Germinal center (tissue), 1 donor: ENCODE measurements at regions not wholly inside any gene's neighbourhood (a gene's known extent, or its start where the extent isn't known, plus 50 kb on each side); places are given as distances from the start of the nearest gene placed in this dataset.

Experiments
- DNase-seq: peaks from one replicate; pipeline ENCODE4 v3.0.0; 2012; ENCODE audit warnings: mixed read lengths, low spot score

DNA sequence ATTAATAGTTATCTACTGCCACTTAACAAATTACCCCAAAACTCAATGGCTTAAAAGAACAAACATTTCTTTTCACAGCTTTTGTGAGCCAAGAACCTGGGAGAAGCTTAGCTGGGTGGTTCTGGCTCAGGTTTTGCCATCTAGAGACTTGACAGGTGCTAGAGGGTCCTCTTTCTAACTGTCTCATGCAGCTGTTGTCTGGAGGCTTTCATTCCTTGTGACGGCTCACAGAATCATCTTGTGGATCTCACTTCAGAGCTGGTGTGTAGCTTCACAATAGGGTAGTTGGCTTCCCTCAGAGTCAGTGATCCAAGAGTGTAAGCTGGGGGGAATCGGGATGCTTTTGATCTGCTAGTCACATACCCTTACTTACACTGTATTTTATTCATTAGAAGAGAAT, 81.2 kb upstream of the APC start:
- no peak for DNase-seq

- no peak for DNase-seq
These were observed 79.9 kb upstream of the APC start for GRCh38 chr5:112657804-112658203.

DNA sequence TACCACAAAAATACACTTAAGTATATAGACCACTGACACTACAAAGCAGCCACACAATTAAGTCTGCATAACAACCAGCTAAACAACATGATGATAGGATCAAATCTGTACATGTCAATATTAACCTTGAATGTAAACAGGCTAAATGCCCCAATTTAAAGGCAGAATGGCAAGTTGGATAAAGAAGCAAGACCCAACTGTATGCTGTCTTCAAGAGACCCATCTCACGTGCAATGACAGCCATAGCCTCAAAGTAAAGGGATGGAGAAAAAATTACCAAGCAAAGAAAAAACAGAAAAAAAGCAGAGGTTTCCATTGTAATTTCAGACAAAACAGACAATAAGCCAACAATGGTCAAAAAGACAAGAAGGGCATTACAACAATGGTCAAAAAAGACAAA, 77.3 kb upstream of the APC start:
- DNase-seq, result no peak

DNA sequence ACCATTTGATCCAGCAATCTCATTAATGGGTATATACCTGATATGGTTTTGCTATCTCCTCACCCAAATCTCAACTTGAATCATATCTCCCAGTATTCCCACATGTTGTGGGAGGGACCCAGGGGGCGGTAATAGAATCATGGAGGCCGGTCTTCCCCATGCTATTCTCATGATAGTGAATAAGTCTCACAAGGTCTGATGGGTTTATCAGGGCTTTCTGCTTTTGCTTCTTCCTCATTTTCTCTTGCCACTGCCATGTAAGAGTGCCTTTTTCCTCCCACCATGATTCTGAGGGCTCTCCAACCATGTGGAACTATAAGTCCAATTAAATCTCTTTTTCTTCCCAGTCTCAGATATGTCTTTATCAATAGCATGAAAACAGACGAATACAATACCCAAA, 74.5 kb upstream of the APC start:
- DNase-seq, result no peak

GRCh38 chr5:112668016-112668415, 69.7 kb upstream of the APC start:
- DNase-seq, result no peak

- DNase-seq, result no peak
These were observed 68.8 kb upstream of the APC start for GRCh38 chr5:112668911-112669310.

DNA sequence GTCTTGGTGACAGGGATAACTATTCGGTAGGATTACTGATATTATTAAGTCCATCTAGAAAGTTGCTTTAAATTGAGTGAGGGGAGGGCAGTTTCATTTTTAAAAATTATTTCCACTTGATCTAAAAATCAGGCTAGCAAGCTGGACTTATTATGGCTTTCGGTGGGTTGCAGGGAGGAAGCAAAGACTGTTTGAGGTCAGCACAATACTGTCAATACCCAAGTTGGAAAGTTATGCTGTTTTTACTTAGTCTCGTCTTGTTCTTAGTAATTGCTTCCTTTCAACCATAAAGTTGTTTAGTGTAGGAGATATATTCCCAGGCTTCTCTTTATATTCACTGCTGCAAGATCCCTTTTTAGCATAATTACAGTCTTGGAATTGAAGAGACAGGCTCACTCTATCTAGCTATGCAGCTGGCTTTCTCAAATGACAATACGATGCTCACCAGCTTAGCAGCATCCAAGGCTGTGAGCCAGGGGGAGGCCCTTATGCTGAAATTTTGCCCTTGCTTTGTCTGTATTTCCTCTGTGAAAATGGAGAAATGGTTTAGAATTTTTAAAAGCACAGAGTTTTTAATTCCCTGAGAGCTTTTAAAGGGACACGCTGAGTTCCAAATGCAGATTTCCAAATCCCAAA, 68.2 kb upstream of the APC start:
- no peak for DNase-seq

DNA sequence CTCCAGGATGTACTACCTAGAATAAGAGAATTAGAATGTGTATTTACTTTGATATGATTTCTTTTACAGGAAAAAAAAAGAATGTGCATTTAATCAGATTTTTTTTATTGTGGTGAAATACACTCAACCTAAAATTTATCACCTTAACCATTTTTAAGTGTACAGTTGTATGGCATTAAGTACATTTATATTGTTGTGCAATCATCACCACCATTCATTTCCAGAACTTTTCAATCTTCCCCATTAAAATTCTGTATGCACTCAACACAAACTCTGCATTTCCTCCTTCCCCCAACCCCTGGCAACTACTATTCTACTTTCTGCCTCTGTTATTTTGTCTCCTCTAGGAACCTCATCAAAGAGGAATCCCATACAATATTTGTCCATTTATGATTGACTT, 66.0 kb upstream of the APC start:
- no peak for DNase-seq

- DNase-seq, result no peak
These were observed 56.2 kb upstream of the APC start for GRCh38 chr5:112681481-112681908.

- DNase-seq, result no peak
These were observed 55.0 kb upstream of the APC start for GRCh38 chr5:112682621-112683061.

GRCh38 chr5:112684121-112684520, 53.6 kb upstream of the APC start:
- DNase-seq, result no peak

GRCh38 chr5:112684737-112685136, 52.9 kb upstream of the APC start:
- no peak for DNase-seq

- DNase-seq, result no peak
These were observed 52.3 kb upstream of the APC start for GRCh38 chr5:112685386-112685785.

DNA sequence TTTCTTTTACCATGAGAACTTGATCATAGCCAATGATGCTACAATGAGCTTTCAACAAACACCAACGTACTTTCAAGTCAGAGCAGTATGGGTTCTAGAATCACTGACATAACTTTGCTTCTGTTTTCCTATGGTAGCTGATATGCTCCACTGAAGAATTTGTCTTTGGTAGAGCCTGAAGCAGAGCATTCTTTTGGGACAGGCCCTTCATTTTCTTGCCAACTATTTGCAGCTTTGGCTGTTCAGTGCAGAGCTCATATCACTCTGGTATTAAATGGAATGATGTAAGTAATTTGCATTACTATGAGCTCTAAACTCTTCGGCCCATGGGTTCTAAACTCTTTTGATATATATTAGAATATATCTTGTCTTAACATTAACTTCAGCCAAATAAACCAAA, 51.8 kb upstream of the APC start:
- DNase-seq, result no peak

GRCh38 chr5:112686675-112687074, 51.0 kb upstream of the APC start:
- no peak for DNase-seq

- no peak for DNase-seq
These were observed 50.4 kb upstream of the APC start for GRCh38 chr5:112687306-112687705.
